H1 (cell line): ENCODE measurements at regions not wholly inside any gene's neighbourhood (a gene's known extent, or its start where the extent isn't known, plus 50 kb on each side); places are given as distances from the start of the nearest gene placed in this dataset.

Source experiments
- CTCF ChIA-PET: fragments of 300-600 bp; sonication (Branson Sonifier 250); formaldehyde crosslinking; loops from one replicate; lab custom pipeline; 2021; ENCODE audit not compliant: partially characterized antibody; lab: Charles Lee
- POLR2A ChIA-PET: fragments of 300-600 bp; sonication (Branson Sonifier 250); formaldehyde crosslinking; loops from one replicate; lab custom pipeline; 2021; ENCODE audit warnings: inconsistent platforms; ENCODE audit not compliant: partially characterized antibody; lab: Charles Lee
- DNase-seq, 2 experiments: peaks; one replicate each; pipeline versions ENCODE4 v3.0.0 to v3.0.0-alpha.2; 2010 to 2022; ENCODE audit warnings: low spot score in 2 of 2, low read depth in 1 of 2, mixed read lengths in 1 of 2
- FAIRE-seq: peaks from 2 replicates; lab custom pipeline; 2011; peaks lifted over from hg19 to GRCh38; lab: Jason Lieb, UNC
- H2AFZ ChIP-seq: 2 replicates; pipeline ENCODE4 v1.8.1; 2012; ENCODE audit warnings: low read length, inconsistent platforms
- H2AK5ac ChIP-seq: 2 replicates; pipeline ENCODE4 v1.6.1; 2013; ENCODE audit warnings: low read depth, low read length
- H2BK120ac ChIP-seq: replicated peaks from 2 replicates; pipeline ENCODE3; 2013; ENCODE audit warnings: low read depth, low read length, inconsistent platforms
- H2BK12ac ChIP-seq: 2 replicates; pipeline ENCODE4 v1.6.1; 2013; ENCODE audit warnings: low read depth, low read length
- H2BK15ac ChIP-seq: 2 replicates; pipeline ENCODE4 v1.6.1; 2013; ENCODE audit warnings: low read length
- H2BK20ac ChIP-seq: 2 replicates; pipeline ENCODE4 v1.6.1; 2013; ENCODE audit warnings: low read length
- H2BK5ac ChIP-seq: 2 replicates; pipeline ENCODE4 v1.6.1; 2013; ENCODE audit warnings: low read depth, low read length
- H3K14ac ChIP-seq: 2 replicates; pipeline ENCODE4 v1.6.1; 2013; ENCODE audit warnings: inconsistent platforms; ENCODE audit not compliant: insufficient read length
- H3K18ac ChIP-seq: 2 replicates; pipeline ENCODE4 v1.6.1; 2013; ENCODE audit warnings: low read length; ENCODE audit errors: extremely low read depth
- H3K23ac ChIP-seq: 2 replicates; pipeline ENCODE4 v1.6.1; 2013; ENCODE audit warnings: inconsistent platforms; ENCODE audit not compliant: insufficient read length
- H3K23me2 ChIP-seq: 2 replicates; pipeline ENCODE4 v1.6.1; 2013; ENCODE audit warnings: low read depth, low read length
- H3K27ac ChIP-seq: 2 replicates; pipeline ENCODE4 v1.6.1; 2011; ENCODE audit warnings: low read depth, low read length, inconsistent platforms
- H3K27me3 ChIP-seq, 4 experiments: replicated peaks in 1 of 4; 1 replicate in 1 of 4; 2 replicates in 3 of 4; pipeline versions ENCODE4 v1.6.1 to v1.8.1; 2011 to 2013; ENCODE audit warnings: low read length in 3 of 4, mild to moderate bottlenecking in 3 of 4, inconsistent platforms in 2 of 4, mixed read lengths in 2 of 4, moderate library complexity in 1 of 4; ENCODE audit not compliant: control insufficient read depth in 3 of 4, insufficient read depth in 3 of 4; ENCODE audit errors: extremely low read depth in 1 of 4
- H3K36me3 ChIP-seq, 4 experiments: 2 replicates each; pipeline versions ENCODE4 v1.6.1 to v1.8.1; 2011 to 2013; ENCODE audit warnings: mild to moderate bottlenecking in 4 of 4, low read length in 3 of 4, moderate library complexity in 2 of 4, control low read depth in 1 of 4, inconsistent platforms in 1 of 4; ENCODE audit not compliant: insufficient read depth in 4 of 4, control insufficient read depth in 2 of 4
- H3K4ac ChIP-seq: replicated peaks from 2 replicates; pipeline ENCODE3; 2013; ENCODE audit warnings: low read length, low read depth, mixed read lengths, inconsistent platforms; ENCODE audit not compliant: insufficient read length
- H3K4me1 ChIP-seq, 4 experiments: replicated peaks in 1 of 4; 1 replicate in 1 of 4; 2 replicates in 3 of 4; pipeline versions ENCODE4 v1.6.1 to v1.8.1; 2011 to 2013; ENCODE audit warnings: low read length in 3 of 4, inconsistent platforms in 2 of 4, mixed read lengths in 1 of 4; ENCODE audit not compliant: insufficient read depth in 4 of 4, control insufficient read depth in 3 of 4
- H3K4me2 ChIP-seq, 2 experiments: 2 replicates each; pipeline versions ENCODE4 v1.6.1 to v1.8.1; 2011 to 2013; ENCODE audit warnings: low read depth in 2 of 2, low read length in 2 of 2, control low read depth in 1 of 2, inconsistent platforms in 1 of 2, mild to moderate bottlenecking in 1 of 2; ENCODE audit not compliant: insufficient read depth in 1 of 2
- H3K4me3 ChIP-seq, 4 experiments: fragments of 200-600, 300-600 bp in 1 of 4; sonication (generic), shearing (Covaris generic), sonication (Bioruptor Twin) in 1 of 4; 2 replicates each; pipeline versions ENCODE4 v1.5.1 to v1.8.1; 2011 to 2016; ENCODE audit warnings: low read length in 4 of 4, low read depth in 3 of 4, control low read depth in 2 of 4, inconsistent platforms in 2 of 4, mild to moderate bottlenecking in 2 of 4, mixed read lengths in 1 of 4, moderate library complexity in 1 of 4; ENCODE audit not compliant: insufficient read depth in 2 of 4; ENCODE audit errors: extremely low read depth in 1 of 4
- H3K56ac ChIP-seq: replicated peaks from 2 replicates; pipeline ENCODE3; 2013; ENCODE audit warnings: low read depth, mild to moderate bottlenecking, mixed read lengths, low read length, inconsistent platforms; ENCODE audit not compliant: insufficient read length
- H3K79me1 ChIP-seq: 2 replicates; pipeline ENCODE4 v1.6.1; 2013; ENCODE audit warnings: low read depth, low read length, control low read depth
- H3K79me2 ChIP-seq, 2 experiments: 2 replicates each; pipeline versions ENCODE4 v1.6.1 to v1.8.1; 2012 to 2013; ENCODE audit warnings: low read length in 2 of 2, mild to moderate bottlenecking in 2 of 2, inconsistent platforms in 1 of 2; ENCODE audit not compliant: insufficient read depth in 2 of 2, control insufficient read depth in 1 of 2
- H3K9ac ChIP-seq, 4 experiments: replicated peaks in 1 of 4; 1 replicate in 1 of 4; 2 replicates in 3 of 4; pipeline versions ENCODE4 v1.6.1 to v1.8.1; 2011 to 2013; ENCODE audit warnings: low read depth in 3 of 4, low read length in 3 of 4, control low read depth in 2 of 4, mild to moderate bottlenecking in 2 of 4, moderate library complexity in 2 of 4, inconsistent platforms in 1 of 4; ENCODE audit errors: extremely low read depth in 1 of 4
- H3K9me3 ChIP-seq, 2 experiments: 2 replicates each; pipeline versions ENCODE4 v1.6.1 to v1.8.1; 2012 to 2013; ENCODE audit warnings: mild to moderate bottlenecking in 2 of 2, moderate library complexity in 2 of 2, control low read depth in 1 of 2, inconsistent platforms in 1 of 2, low read depth in 1 of 2, low read length in 1 of 2, mixed read lengths in 1 of 2; ENCODE audit not compliant: insufficient read depth in 2 of 2
- H4K20me1 ChIP-seq, 2 experiments: replicated peaks in 1 of 2; 2 replicates each; pipeline versions ENCODE3 to v1.8.1; 2011 to 2013; ENCODE audit warnings: inconsistent platforms in 2 of 2, low read length in 2 of 2, mild to moderate bottlenecking in 1 of 2; ENCODE audit not compliant: insufficient read depth in 2 of 2, control insufficient read depth in 1 of 2
- H4K5ac ChIP-seq: 2 replicates; pipeline ENCODE4 v1.6.1; 2013; ENCODE audit warnings: low read length, low read depth, mixed read lengths, inconsistent platforms; ENCODE audit not compliant: insufficient read length
- H4K8ac ChIP-seq: 2 replicates; pipeline ENCODE4 v1.8.0; 2013; ENCODE audit warnings: mild to moderate bottlenecking, moderate library complexity, low read length, inconsistent platforms; ENCODE audit not compliant: insufficient read depth; ENCODE audit errors: extremely low read depth
- H4K91ac ChIP-seq: replicated peaks from 2 replicates; pipeline ENCODE3; 2013; ENCODE audit warnings: low read length, mixed read lengths, inconsistent platforms; ENCODE audit not compliant: insufficient read length
- MAFK ChIP-seq: IDR thresholded peaks from 2 replicates; pipeline ENCODE4 v1.6.1; 2012; ENCODE audit warnings: low read depth, mild to moderate bottlenecking, improper control_type of control experiment, low read length
- TCF12 ChIP-seq: IDR thresholded peaks from 2 replicates; pipeline ENCODE4 v1.6.1; 2011; ENCODE audit warnings: low read depth, mild to moderate bottlenecking, low read length
- WGBS, 2 experiments: shearing (Covaris generic) in 1 of 2; methylation state at CpG; one replicate each; pipeline versions ENCODE4 v1.1.6 to v1.1.7; 2013 to 2015; ENCODE audit warnings: low lambda C conversion rate in 2 of 2, mixed read lengths in 2 of 2, inconsistent platforms in 1 of 2, low coverage in 1 of 2, missing lambda C conversion rate in 1 of 2; ENCODE audit not compliant: insufficient replicate concordance in 2 of 2, insufficient coverage in 1 of 2, insufficient read length in 1 of 2; ENCODE audit errors: extremely low coverage in 1 of 2, missing lambda C conversion rate in 1 of 2; 5-methylcytosine and 5-hydroxymethylcytosine counted together

GRCh38 chr3:80890571-80890970, 870.9 kb downstream of the GBE1 start:
- H4K8ac ChIP-seq = no peak overlapping the region
- H3K27me3 ChIP-seq = no peaks in the 10 kb centered on the region
- FAIRE-seq (no peak), DNase-seq (no peak)
- H3K23ac ChIP-seq = no peak overlapping the region
- no peak overlapping the region for H2AK5ac ChIP-seq
- H3K36me3 ChIP-seq = no peaks in the 10 kb centered on the region
- no peak overlapping the region for H2BK120ac ChIP-seq
- no peaks in the 10 kb centered on the region for H3K9me3 ChIP-seq
- no peaks in the 10 kb centered on the region for H4K20me1 ChIP-seq
- H4K5ac ChIP-seq = no peak overlapping the region
- 93% methylated on average over 2 of the region's 2 CpGs; no CpG with 5 or more reads in 1 of the 2 experiments for WGBS, 2 experiments
- no peak overlapping the region for H3K14ac ChIP-seq
- H2BK12ac ChIP-seq = no peak overlapping the region
- no peak overlapping the region for H4K91ac ChIP-seq
- H3K79me2 ChIP-seq = no peaks in the 10 kb centered on the region
- ChIA-PET CTCF (no interaction called here), POLR2A (no interaction called here)
- H3K18ac ChIP-seq = no peak overlapping the region
- H3K4me3 ChIP-seq = no peak overlapping the region
- H3K27ac ChIP-seq = no peak overlapping the region
- H2BK20ac ChIP-seq = no peak overlapping the region
- no peak overlapping the region for H3K56ac ChIP-seq
- H2BK15ac ChIP-seq = no peak overlapping the region
- no peaks in the 10 kb centered on the region for H3K79me1 ChIP-seq
- no peak overlapping the region for H2AFZ ChIP-seq
- H3K4ac ChIP-seq = no peak overlapping the region
- H3K9ac ChIP-seq = no peak overlapping the region
- no peak overlapping the region for H2BK5ac ChIP-seq
- no peak overlapping the region for H3K4me2 ChIP-seq
- no peaks in the 10 kb centered on the region for H3K23me2 ChIP-seq
- no peaks in the 10 kb centered on the region for H3K4me1 ChIP-seq
- TF ChIP-seq TCF12 = no peak
- TF ChIP-seq MAFK = peak; percentile 58; the same call in 1 of the 2 replicates
